Stimulated activated naive CD8-positive, alpha-beta T cell treated with anti-CD3 and anti-CD28 coated beads, Interleukin-15, Interleukin-2, amounts not matched to agents 100 ng/mL and 50 ng/mL, for 24 hours (primary cell): ENCODE measurements at regions not wholly inside any gene's neighbourhood (a gene's known extent, or its start where the extent isn't known, plus 50 kb on each side); places are given as distances from the start of the nearest gene placed in this dataset.
"Not testable (repeated sequence)": the region's sequence is repeated elsewhere in the genome, so short reads cannot be mapped to it uniquely, and the experiment has no call there.

ENCODE experiments used
- H3K27ac Mint-ChIP-seq: one replicate; pipeline ENCODE4 v1.8.0; 2021; ENCODE audit warnings: mild to moderate bottlenecking, mixed read lengths
- H3K27me3 Mint-ChIP-seq: one replicate; pipeline ENCODE4 v1.8.0; 2021; ENCODE audit warnings: mixed read lengths
- H3K36me3 Mint-ChIP-seq: one replicate; pipeline ENCODE4 v1.8.0; 2021; ENCODE audit warnings: low read depth, mixed read lengths
- H3K4me1 Mint-ChIP-seq: one replicate; pipeline ENCODE4 v1.8.0; 2021; ENCODE audit warnings: low read depth, mixed read lengths
- H3K4me3 Mint-ChIP-seq: one replicate; pipeline ENCODE4 v1.8.0; 2021; ENCODE audit warnings: mild to moderate bottlenecking, mixed read lengths
- H3K9me3 Mint-ChIP-seq: one replicate; pipeline ENCODE4 v1.8.0; 2021; ENCODE audit warnings: mixed read lengths

DNA sequence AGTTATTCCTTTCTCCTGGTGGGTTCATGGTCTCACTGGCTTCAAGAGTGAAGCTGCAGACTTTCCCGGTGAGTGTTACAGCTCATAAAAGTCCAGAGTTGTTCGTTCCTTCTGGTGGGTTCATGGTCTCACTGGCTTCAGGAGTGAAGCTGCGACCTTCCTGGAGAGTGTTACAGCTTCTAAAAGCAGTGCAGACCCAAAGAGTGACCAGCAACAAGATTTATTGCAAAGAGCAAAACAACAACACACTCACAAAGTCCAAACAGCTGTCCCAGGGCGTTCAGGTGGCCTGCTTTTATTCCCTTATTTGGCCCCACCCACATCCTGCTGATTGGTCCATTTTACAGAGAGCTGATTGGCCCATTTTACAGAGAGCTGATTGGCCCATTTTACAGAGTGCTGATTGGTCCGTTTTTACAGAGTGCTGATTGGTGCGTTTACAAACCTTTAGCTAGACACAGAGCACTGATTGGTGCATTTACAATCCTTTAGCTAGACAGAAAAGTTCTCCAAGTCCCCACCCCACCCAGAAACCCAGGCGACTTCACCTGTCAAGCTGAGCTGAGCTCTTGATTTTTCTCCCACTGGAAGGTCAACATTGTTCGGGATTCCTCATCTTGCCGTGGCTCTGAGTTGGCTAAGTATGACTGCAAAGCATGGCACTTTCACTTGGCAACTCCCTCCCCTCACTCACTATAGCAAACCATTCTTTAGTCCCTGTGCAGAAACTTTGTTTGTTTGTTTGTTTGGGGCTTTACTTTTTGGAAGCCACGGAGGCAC lies 87.3 kb upstream of the EEPD1 start:
- H3K9me3 Mint-ChIP-seq, H3K36me3 Mint-ChIP-seq, H3K4me3 Mint-ChIP-seq, H3K27me3 Mint-ChIP-seq, H3K4me1 Mint-ChIP-seq, H3K27ac Mint-ChIP-seq: not testable (repeated sequence)

GRCh38 chr7:36066343-36066664 lies 86.8 kb upstream of the EEPD1 start:
- Mint-ChIP-seq H3K27ac (no peak overlapping the region), H3K27me3 (no peaks in the 10 kb centered on the region), H3K9me3 (no peaks in the 10 kb centered on the region), H3K4me3 (no peak overlapping the region), H3K36me3 (no peaks in the 10 kb centered on the region), H3K4me1 (no peaks in the 10 kb centered on the region)

DNA sequence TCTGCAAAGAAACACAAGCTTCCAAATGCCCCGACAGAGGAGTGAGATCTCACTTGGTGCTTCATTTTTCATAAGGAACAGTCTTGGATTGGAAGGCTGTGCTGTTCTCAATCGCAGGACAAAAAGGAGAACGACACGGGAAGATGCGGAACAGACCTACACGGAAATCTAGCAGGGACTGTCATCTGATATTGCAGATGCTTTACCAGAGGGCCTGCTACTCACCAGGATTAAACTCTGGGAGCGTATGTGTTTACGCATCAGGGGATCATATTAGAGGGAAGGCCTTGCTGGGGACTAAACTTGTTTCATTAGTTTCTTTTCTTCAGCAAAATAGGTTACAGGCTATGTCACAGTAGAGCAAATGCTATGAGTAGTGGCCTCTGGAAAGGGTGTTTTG lies 82.8 kb upstream of the EEPD1 start:
- Mint-ChIP-seq H3K9me3 (no peaks in the 10 kb centered on the region), H3K27me3 (no peaks in the 10 kb centered on the region), H3K4me3 (no peak overlapping the region)

GRCh38 chr7:36071605-36072004 lies 81.4 kb upstream of the EEPD1 start:
- Mint-ChIP-seq H3K4me1 (no peaks in the 10 kb centered on the region), H3K27ac (no peak overlapping the region), H3K4me3 (no peak overlapping the region), H3K36me3 (no peaks in the 10 kb centered on the region), H3K27me3 (no peaks in the 10 kb centered on the region), H3K9me3 (no peaks in the 10 kb centered on the region)

More for the DNA sequence above, 82.8 kb upstream of the EEPD1 start:
- H3K36me3 Mint-ChIP-seq = no peaks in the 10 kb centered on the region
- no peak overlapping the region for H3K27ac Mint-ChIP-seq
- H3K4me1 Mint-ChIP-seq = no peaks in the 10 kb centered on the region

DNA sequence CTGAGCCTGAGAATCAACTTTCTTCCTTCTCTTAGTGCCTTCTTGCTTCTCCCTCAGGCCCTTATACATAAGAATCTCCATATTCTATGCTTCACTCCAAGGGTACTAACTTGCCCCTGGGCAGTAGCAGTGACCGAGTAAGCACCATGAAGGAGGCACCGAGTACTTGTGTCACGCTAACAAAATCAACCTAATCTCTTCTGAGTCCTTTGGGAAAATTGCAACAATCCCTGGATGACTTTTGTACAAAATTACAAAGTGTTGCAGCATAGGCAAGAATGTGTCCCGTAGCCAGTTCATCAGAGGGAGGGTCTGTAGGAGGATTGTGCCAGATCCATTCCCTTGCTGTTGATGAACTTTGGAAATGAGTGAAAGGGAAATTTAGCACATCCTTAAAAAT lies 80.4 kb upstream of the EEPD1 start:
- no peaks in the 10 kb centered on the region for H3K36me3 Mint-ChIP-seq
- no peak overlapping the region for H3K27ac Mint-ChIP-seq
- no peaks in the 10 kb centered on the region for H3K27me3 Mint-ChIP-seq
- no peak overlapping the region for H3K4me3 Mint-ChIP-seq
- no peaks in the 10 kb centered on the region for H3K9me3 Mint-ChIP-seq
- no peaks in the 10 kb centered on the region for H3K4me1 Mint-ChIP-seq

- no peaks in the 10 kb centered on the region for H3K36me3 Mint-ChIP-seq
- no peak overlapping the region for H3K27ac Mint-ChIP-seq
- no peaks in the 10 kb centered on the region for H3K9me3 Mint-ChIP-seq
- no peak overlapping the region for H3K4me3 Mint-ChIP-seq
- no peaks in the 10 kb centered on the region for H3K4me1 Mint-ChIP-seq
- no peaks in the 10 kb centered on the region for H3K27me3 Mint-ChIP-seq
Observed at GRCh38 chr7:36075561-36075960, 77.5 kb upstream of the EEPD1 start.

DNA sequence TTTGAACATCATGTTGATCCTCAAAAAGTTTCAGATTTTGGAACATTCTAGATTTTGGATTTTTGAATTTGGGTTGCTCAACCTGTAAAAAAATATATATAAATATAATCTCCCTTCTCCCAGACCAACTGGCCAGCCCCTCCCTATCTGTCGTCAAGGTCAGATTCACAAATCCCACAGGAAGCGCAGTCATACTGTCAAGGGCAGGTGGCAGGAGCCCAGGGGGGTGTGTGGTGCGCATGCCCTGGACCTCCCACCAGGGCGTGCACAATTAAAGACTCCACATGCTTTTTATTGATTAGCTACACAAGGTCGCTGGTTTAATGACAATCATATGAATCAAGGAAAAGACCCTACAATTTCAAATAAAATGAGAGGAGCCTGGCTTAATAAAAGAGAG lies 77.0 kb upstream of the EEPD1 start:
- Mint-ChIP-seq H3K9me3 (no peaks in the 10 kb centered on the region), H3K4me3 (no peak overlapping the region), H3K27me3 (no peaks in the 10 kb centered on the region), H3K4me1 (no peaks in the 10 kb centered on the region), H3K36me3 (no peaks in the 10 kb centered on the region), H3K27ac (no peak overlapping the region)

DNA sequence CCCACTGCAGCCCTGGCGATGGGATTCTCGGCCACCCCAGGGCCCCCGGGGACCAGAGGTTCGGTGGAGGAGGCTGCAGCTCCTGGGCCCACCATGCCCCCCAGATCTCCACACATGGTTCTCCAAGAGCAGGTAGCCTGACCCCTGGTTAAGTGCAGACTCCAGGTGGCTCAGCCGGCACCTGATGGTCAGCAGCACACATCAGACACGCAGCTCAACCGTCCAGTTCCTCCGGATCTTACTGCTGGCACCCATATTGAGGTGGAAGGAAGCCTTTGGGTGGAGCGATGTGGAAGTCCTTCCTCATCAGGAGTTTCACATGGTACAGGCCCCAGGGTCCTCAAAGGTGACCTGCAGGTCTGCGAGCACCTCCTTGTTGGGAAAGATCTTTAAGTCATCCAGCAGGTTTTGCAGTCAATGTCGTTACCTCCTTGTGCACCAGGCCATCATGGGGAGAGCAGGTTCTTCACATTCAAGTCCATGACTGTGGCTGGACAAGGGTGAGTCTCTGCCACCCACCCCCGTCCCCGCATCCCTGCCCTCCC lies 74.2 kb upstream of the EEPD1 start:
- Mint-ChIP-seq H3K4me1 (no peaks in the 10 kb centered on the region), H3K4me3 (no peak overlapping the region), H3K36me3 (no peaks in the 10 kb centered on the region), H3K27me3 (no peaks in the 10 kb centered on the region), H3K9me3 (no peaks in the 10 kb centered on the region), H3K27ac (no peak overlapping the region)

- Mint-ChIP-seq H3K36me3 (no peaks in the 10 kb centered on the region), H3K4me1 (no peaks in the 10 kb centered on the region), H3K27me3 (no peaks in the 10 kb centered on the region), H3K4me3 (no peak overlapping the region), H3K9me3 (no peaks in the 10 kb centered on the region), H3K27ac (no peak overlapping the region)
Observed at GRCh38 chr7:36079446-36080025, 73.5 kb upstream of the EEPD1 start.

DNA sequence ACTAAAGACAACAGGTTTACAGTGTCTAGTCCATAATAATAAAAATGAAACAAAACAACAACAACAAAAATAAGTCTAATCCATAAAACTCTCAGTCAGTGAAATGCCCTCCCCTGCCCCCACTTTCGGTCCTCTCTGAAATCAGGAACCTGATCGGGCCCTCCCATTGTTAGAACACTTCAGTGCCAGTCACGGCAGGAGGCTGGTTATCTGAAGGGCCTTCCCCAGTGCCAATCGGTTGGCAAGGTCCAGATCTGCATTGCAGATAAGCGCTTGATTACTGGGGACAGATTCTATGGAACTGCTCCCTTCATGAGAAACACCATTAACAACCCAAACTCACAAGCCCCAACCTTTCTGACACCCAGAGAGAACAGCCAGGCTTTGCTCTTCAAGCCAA lies 72.2 kb upstream of the EEPD1 start:
- no peaks in the 10 kb centered on the region for H3K9me3 Mint-ChIP-seq
- no peaks in the 10 kb centered on the region for H3K36me3 Mint-ChIP-seq
- no peak overlapping the region for H3K4me3 Mint-ChIP-seq
- no peak overlapping the region for H3K27ac Mint-ChIP-seq
- no peaks in the 10 kb centered on the region for H3K4me1 Mint-ChIP-seq
- no peaks in the 10 kb centered on the region for H3K27me3 Mint-ChIP-seq

DNA sequence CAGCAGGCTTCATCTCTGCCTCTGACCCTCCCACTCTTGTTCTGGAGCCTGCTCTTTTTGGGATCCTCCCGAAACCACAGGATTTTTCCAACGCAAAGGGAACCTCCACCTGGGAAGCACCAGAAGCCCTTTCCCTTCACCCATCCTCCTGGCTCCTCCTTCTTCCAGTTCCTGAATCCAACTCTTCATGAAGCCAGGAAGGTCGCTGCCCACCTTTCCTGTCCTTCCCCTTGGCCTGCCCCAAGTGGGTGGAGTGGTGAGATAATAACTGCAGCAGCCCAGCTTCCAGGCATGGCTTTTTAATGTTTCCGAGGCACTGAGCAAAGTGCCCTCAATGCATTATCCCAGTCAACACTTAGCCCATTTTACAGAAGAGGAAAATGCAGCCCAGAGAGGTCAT lies 70.8 kb upstream of the EEPD1 start:
- Mint-ChIP-seq H3K4me3 (no peak overlapping the region), H3K36me3 (no peaks in the 10 kb centered on the region), H3K27me3 (no peaks in the 10 kb centered on the region), H3K27ac (no peak overlapping the region), H3K4me1 (no peaks in the 10 kb centered on the region), H3K9me3 (no peaks in the 10 kb centered on the region)

GRCh38 chr7:36082910-36083309 lies 70.1 kb upstream of the EEPD1 start:
- H3K4me3 Mint-ChIP-seq = no peak overlapping the region
- no peaks in the 10 kb centered on the region for H3K9me3 Mint-ChIP-seq
- no peaks in the 10 kb centered on the region for H3K4me1 Mint-ChIP-seq
- no peaks in the 10 kb centered on the region for H3K36me3 Mint-ChIP-seq
- H3K27ac Mint-ChIP-seq = no peak overlapping the region
- H3K27me3 Mint-ChIP-seq = no peaks in the 10 kb centered on the region

- Mint-ChIP-seq H3K27ac (no peak overlapping the region), H3K4me3 (no peak overlapping the region), H3K27me3 (no peaks in the 10 kb centered on the region), H3K4me1 (no peaks in the 10 kb centered on the region), H3K36me3 (no peaks in the 10 kb centered on the region), H3K9me3 (peaks cover 3% of the 10 kb centered on the region)
Observed at GRCh38 chr7:36083626-36084380, 69.3 kb upstream of the EEPD1 start.

DNA sequence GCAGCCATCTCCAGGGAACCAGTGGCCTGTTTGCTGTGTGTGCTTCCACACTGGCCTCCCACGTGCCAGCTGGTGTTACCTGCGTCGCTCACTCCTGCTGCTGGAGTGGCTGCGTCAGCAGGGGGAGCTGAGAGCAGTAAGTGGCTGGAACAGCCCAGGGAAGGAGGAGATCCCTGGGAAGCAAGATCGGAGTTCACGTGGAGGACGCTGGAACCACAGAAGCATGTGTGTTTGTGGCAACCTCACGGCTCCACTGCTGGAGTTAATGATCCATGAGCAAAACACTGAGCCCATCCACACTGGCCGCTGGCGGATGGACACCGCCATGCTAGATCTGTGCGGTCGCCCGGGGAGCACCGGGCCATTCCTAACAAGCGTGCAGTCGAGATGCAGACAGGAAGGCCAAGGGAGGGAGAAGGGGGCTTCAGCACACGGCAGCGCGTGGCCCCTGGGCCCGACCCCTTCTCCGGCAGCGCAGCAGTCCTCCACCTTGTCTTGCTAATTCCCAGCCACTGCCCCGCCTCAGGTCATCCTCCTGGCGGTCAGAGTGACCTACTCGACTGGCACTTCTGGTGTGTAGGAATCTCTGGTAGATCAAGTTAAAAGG lies 68.5 kb upstream of the EEPD1 start:
- H3K4me1 Mint-ChIP-seq = no peaks in the 10 kb centered on the region
- no peaks in the 10 kb centered on the region for H3K27me3 Mint-ChIP-seq
- H3K4me3 Mint-ChIP-seq = no peak overlapping the region
- H3K27ac Mint-ChIP-seq = no peak overlapping the region
- peaks cover 4% of the 10 kb centered on the region for H3K9me3 Mint-ChIP-seq
- no peaks in the 10 kb centered on the region for H3K36me3 Mint-ChIP-seq

DNA sequence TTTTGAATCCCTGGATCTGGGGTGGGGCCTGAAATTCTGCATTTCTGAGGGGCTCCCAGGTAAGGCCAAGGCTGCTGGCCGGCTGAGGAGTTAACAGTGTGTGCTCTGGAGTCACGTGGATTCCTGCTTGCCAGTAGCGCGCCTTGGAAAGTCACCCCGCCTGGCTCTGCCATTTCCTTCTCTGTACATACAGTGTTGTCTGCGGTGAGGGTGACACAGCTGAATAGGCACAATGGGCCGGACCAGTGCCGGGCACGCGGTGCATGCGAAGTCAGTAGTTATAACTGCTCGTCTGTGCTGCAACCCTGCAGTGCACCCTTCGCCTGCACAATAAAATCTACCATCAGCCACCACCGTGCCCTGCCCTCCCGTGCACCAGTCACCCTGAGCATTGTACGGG lies 68.0 kb upstream of the EEPD1 start:
- H3K4me3 Mint-ChIP-seq = no peak overlapping the region
- H3K36me3 Mint-ChIP-seq = no peaks in the 10 kb centered on the region
- H3K4me1 Mint-ChIP-seq = no peaks in the 10 kb centered on the region
- H3K27ac Mint-ChIP-seq = no peak overlapping the region
- no peaks in the 10 kb centered on the region for H3K27me3 Mint-ChIP-seq
- peaks cover 4% of the 10 kb centered on the region for H3K9me3 Mint-ChIP-seq
